Liver (tissue), 3 donors: ENCODE measurements at regions not wholly inside any gene's neighbourhood (a gene's known extent, or its start where the extent isn't known, plus 50 kb on each side); places are given as distances from the start of the nearest gene placed in this dataset.

Source experiments
- EGR1 ChIP-seq, 2 donors: IDR thresholded peaks; 2 replicates each; pipeline ENCODE4 v1.6.1; 2016 to 2018; ENCODE audit warnings: antibody characterized with exemption in 2 of 2, low read depth in 2 of 2
- GABPA ChIP-seq, 2 donors: IDR thresholded peaks in 1 of 2; conservative IDR thresholded peaks in 1 of 2; 2 replicates each; pipeline ENCODE4 v1.6.1; 2016; ENCODE audit warnings: antibody characterized with exemption in 2 of 2, mild to moderate bottlenecking in 1 of 2, moderate library complexity in 1 of 2
- JUND ChIP-seq, 2 donors: IDR thresholded peaks; 2 replicates each; pipeline ENCODE4 v1.6.1; 2016; ENCODE audit warnings: antibody characterized with exemption in 2 of 2
- NR2F2 ChIP-seq: IDR thresholded peaks from 2 replicates; pipeline ENCODE4 v1.6.1; 2016; ENCODE audit warnings: antibody characterized with exemption
- RAD21 ChIP-seq, 2 donors: IDR thresholded peaks; 2 replicates each; pipeline ENCODE4 v1.6.1; 2016; ENCODE audit warnings: antibody characterized with exemption in 2 of 2, mild to moderate bottlenecking in 2 of 2
- RXRA ChIP-seq, 2 donors: IDR thresholded peaks; 2 replicates each; pipeline ENCODE4 v1.6.1; 2017 to 2018; ENCODE audit warnings: antibody characterized with exemption in 2 of 2, mild to moderate bottlenecking in 1 of 2
- SP1 ChIP-seq: IDR thresholded peaks from 2 replicates; pipeline ENCODE4 v1.6.1; 2018; ENCODE audit warnings: antibody characterized with exemption, mild to moderate bottlenecking
- TAF1 ChIP-seq: conservative IDR thresholded peaks from 2 replicates; pipeline ENCODE4 v1.6.1; 2016; ENCODE audit warnings: antibody characterized with exemption, mild to moderate bottlenecking
- TF ChIP-seq, protein P1 (sequence below): fragments of 150-350 bp; IDR thresholded peaks from 2 replicates; pipeline ENCODE4 v1.5.1; 2017; ENCODE audit warnings: improper control_type of control experiment, low read depth, low read length; ENCODE audit not compliant: missing input control
- TF ChIP-seq, protein P2 (sequence below): IDR thresholded peaks from 2 replicates; pipeline ENCODE4 v1.6.1; 2016; ENCODE audit warnings: antibody characterized with exemption
- TF ChIP-seq, protein P3 (sequence below): IDR thresholded peaks from 2 replicates; pipeline ENCODE4 v1.6.1; 2016; ENCODE audit warnings: antibody characterized with exemption
- TF ChIP-seq, protein P4 (sequence below): IDR thresholded peaks from 2 replicates; pipeline ENCODE4 v1.6.1; 2016; ENCODE audit warnings: antibody characterized with exemption, mild to moderate bottlenecking
- TF ChIP-seq, protein P5 (sequence below): IDR thresholded peaks from 2 replicates; pipeline ENCODE4 v1.6.1; 2016; ENCODE audit warnings: antibody characterized with exemption
- donor health status: healthy.
- donor health status: healthy.

DNA sequence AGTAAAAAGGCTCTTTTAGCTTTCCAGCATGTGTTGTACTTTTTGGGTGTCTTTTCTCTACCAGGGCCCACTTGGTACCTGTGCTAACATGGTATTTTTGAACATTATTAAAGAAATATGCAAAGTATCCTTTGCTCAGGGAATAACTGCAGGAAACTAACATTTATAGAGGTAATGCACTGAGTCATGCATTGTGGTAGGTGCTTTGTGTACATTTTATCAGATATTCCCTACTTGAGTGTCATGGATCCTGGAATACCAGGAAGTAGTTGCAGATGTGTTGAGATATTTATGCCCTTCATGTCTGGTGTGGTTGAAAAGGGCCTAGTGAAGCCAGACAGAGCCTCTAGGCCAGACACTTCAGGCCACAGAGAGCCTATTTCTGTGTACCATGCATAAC, 215.5 kb upstream of the CYRIA start:
- TF ChIP-seq, protein P1, sequence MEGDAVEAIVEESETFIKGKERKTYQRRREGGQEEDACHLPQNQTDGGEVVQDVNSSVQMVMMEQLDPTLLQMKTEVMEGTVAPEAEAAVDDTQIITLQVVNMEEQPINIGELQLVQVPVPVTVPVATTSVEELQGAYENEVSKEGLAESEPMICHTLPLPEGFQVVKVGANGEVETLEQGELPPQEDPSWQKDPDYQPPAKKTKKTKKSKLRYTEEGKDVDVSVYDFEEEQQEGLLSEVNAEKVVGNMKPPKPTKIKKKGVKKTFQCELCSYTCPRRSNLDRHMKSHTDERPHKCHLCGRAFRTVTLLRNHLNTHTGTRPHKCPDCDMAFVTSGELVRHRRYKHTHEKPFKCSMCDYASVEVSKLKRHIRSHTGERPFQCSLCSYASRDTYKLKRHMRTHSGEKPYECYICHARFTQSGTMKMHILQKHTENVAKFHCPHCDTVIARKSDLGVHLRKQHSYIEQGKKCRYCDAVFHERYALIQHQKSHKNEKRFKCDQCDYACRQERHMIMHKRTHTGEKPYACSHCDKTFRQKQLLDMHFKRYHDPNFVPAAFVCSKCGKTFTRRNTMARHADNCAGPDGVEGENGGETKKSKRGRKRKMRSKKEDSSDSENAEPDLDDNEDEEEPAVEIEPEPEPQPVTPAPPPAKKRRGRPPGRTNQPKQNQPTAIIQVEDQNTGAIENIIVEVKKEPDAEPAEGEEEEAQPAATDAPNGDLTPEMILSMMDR: no peak
- TF ChIP-seq, protein P2, sequence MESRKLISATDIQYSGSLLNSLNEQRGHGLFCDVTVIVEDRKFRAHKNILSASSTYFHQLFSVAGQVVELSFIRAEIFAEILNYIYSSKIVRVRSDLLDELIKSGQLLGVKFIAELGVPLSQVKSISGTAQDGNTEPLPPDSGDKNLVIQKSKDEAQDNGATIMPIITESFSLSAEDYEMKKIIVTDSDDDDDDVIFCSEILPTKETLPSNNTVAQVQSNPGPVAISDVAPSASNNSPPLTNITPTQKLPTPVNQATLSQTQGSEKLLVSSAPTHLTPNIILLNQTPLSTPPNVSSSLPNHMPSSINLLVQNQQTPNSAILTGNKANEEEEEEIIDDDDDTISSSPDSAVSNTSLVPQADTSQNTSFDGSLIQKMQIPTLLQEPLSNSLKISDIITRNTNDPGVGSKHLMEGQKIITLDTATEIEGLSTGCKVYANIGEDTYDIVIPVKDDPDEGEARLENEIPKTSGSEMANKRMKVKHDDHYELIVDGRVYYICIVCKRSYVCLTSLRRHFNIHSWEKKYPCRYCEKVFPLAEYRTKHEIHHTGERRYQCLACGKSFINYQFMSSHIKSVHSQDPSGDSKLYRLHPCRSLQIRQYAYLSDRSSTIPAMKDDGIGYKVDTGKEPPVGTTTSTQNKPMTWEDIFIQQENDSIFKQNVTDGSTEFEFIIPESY: no peak
- TF ChIP-seq RAD21 (IDR thresholded peaks at IDR 0.05) (no peak), RXRA (IDR thresholded peaks at IDR 0.05) (no peak), TAF1 (no peak), JUND (IDR thresholded peaks at IDR 0.05) (no peak), EGR1 (IDR thresholded peaks at IDR 0.05; ENCODE audit: low read depth in 2 of 2) (no peak), SP1 (no peak), NR2F2 (no peak), GABPA (IDR thresholded peaks at IDR 0.05 in 1 of 2, conservative IDR thresholded peaks at IDR 0.05 in 1 of 2) (no peak)
- TF ChIP-seq, protein P3, sequence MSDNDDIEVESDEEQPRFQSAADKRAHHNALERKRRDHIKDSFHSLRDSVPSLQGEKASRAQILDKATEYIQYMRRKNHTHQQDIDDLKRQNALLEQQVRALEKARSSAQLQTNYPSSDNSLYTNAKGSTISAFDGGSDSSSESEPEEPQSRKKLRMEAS: no peak
- TF ChIP-seq, protein P4, sequence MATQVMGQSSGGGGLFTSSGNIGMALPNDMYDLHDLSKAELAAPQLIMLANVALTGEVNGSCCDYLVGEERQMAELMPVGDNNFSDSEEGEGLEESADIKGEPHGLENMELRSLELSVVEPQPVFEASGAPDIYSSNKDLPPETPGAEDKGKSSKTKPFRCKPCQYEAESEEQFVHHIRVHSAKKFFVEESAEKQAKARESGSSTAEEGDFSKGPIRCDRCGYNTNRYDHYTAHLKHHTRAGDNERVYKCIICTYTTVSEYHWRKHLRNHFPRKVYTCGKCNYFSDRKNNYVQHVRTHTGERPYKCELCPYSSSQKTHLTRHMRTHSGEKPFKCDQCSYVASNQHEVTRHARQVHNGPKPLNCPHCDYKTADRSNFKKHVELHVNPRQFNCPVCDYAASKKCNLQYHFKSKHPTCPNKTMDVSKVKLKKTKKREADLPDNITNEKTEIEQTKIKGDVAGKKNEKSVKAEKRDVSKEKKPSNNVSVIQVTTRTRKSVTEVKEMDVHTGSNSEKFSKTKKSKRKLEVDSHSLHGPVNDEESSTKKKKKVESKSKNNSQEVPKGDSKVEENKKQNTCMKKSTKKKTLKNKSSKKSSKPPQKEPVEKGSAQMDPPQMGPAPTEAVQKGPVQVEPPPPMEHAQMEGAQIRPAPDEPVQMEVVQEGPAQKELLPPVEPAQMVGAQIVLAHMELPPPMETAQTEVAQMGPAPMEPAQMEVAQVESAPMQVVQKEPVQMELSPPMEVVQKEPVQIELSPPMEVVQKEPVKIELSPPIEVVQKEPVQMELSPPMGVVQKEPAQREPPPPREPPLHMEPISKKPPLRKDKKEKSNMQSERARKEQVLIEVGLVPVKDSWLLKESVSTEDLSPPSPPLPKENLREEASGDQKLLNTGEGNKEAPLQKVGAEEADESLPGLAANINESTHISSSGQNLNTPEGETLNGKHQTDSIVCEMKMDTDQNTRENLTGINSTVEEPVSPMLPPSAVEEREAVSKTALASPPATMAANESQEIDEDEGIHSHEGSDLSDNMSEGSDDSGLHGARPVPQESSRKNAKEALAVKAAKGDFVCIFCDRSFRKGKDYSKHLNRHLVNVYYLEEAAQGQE: no peak
- TF ChIP-seq, protein P5, sequence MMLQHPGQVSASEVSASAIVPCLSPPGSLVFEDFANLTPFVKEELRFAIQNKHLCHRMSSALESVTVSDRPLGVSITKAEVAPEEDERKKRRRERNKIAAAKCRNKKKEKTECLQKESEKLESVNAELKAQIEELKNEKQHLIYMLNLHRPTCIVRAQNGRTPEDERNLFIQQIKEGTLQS: no peak
